Ishikawa (cell line): ENCODE measurements at regions not wholly inside any gene's neighbourhood (a gene's known extent, or its start where the extent isn't known, plus 50 kb on each side); places are given as distances from the start of the nearest gene placed in this dataset.

Experiments
- EP300 ChIP-seq: IDR thresholded peaks from 2 replicates; pipeline ENCODE4 v1.6.1; 2012; ENCODE audit warnings: borderline replicate concordance
- YY1 ChIP-seq: IDR thresholded peaks from 2 replicates; pipeline ENCODE4 v1.6.1; 2012; ENCODE audit warnings: low read depth

- no peak for TF ChIP-seq YY1
- no peak for TF ChIP-seq EP300
These were observed 594.3 kb upstream of the NETO1 start for GRCh38 chr18:73462092-73462491.
